Renal cortical epithelial cell (primary cell): ENCODE measurements at regions not wholly inside any gene's neighbourhood (a gene's known extent, or its start where the extent isn't known, plus 50 kb on each side); places are given as distances from the start of the nearest gene placed in this dataset.

Experiments used
- DNase-seq: peaks from one replicate; pipeline ENCODE4 v3.0.0-alpha.2; 2011; ENCODE audit warnings: low read depth

DNA sequence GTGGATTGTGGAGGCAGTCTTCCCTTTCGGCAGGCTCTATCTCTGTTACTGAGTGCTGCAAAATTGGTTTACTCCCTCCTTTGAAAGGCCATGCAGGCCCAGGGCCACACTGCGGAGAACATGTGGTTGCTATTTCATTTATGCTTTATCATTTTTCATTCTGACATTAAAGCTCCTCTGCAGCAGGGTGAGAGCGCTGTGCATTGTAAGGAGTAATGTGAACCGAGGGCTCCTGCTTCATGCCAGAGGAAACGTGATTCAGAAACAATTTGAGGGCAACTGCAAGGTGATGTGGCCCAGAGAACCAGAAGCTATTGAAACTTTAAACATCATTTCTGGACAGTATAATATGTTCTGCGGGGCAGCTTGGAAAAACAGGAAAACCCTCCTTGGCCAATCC lies 341.6 kb upstream of the NT5C1B start:
- no peak for DNase-seq

DNA sequence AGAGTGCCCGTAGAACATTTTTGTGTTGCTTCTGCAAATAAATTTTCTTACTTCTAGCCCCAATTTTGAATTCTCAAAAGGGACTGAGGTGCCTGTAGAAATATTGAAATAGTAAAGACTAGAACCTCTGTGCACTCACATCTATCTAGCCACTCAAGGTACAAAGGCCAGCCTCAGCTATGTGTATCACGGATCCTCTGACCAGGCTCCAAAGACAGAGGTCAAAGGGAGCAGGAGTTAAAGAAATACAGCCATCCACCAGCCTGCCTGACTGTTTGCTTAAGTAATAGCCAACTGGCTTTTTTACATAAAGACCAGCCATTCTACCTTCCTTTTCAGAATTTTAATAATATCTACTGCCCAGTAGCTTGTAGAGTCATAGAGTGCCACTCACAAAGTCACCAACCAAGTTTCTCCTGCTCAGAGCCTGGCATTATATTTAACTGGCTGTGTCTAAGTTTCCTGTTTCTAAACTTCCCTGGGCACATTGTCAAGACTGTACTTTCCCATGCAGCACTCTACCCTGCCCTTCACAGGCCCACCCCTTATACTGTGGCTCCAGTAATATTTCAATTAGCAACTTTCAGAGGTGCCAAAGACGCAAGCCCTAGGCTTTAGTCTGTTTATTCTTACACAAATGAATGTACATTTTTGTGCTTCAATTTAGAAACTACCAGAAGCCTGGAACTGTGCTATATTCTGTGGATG lies 338.3 kb upstream of the NT5C1B start:
- peak; percentile 19 for DNase-seq

DNA sequence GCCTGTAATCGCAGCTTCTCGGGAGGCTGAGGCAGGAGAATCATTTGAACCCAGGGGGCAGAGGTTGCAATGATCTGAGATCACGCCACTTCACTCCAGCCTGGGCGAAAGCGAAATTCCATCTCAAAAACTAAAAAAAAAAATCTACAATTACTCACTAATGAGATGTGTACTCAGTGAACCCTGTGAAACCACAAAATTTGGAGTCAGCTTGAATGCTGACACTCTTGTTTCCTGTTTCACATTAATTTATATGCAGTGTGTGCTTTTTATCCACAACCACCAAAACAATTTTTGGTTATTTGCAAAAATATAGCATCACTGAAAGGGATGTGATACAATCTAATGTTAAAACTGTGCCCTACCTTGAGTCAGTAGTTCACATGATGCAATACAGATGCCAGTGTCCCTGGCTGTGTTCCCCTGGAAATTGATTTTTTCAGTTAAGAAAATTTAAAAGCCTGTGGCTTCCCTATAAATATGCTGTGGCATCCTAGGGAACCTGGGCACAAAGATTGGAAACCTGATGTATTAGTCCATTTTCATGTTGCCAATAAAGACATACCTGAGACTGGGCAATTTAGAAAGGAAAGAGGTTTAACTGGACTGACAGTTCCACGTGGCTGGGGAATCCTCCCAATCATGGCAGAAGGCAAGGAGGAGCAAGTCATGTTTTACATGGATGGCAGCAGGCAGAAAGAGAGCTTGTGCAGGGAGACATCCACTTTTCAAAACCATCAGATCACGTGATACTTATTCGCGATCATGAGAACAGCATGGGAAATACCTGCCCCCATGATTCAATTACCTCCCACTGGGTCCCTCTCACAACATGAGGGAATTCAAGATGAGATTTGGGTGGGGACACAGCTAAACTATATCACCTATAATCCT lies 337.5 kb upstream of the NT5C1B start:
- peak; percentile 54 for DNase-seq

DNA sequence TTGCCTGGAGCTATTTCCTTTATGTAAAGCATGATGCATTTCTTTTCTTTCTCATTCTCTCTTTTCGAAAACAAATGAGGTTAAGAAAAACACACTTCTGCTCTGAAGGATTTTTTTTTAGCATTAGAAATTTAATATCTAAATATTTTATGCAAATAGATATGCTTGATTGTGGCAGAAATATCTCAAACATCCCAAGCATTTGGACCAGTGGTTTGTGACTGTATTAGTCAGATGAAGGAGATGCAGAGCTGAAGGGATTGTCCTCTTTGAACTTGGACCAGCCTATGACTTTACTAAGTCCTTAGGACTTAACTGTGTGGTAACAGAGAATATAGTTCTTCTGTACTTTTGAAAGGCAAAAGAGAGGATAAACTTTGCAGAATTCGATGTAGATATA lies 335.9 kb upstream of the NT5C1B start:
- DNase-seq, result peak; percentile 85

DNA sequence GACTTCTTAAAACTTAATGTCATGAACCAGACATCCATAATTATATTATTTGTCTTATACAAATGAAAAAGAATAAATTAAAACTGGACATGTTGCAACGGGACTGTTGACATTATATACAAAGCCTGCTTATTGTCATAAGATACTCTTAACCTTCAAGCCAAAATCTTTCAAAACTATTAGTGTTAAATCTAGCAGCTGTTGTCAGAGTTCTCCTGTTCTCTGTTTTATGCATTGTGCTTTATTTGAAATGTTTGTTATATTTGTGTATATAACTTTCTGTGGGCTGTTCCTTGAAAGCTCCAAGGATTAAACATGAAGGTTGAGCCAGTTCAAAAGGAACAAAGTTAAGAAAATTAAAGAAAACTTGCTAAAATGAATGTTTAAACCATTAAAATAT lies 335.5 kb upstream of the NT5C1B start:
- DNase-seq, result no peak

DNA sequence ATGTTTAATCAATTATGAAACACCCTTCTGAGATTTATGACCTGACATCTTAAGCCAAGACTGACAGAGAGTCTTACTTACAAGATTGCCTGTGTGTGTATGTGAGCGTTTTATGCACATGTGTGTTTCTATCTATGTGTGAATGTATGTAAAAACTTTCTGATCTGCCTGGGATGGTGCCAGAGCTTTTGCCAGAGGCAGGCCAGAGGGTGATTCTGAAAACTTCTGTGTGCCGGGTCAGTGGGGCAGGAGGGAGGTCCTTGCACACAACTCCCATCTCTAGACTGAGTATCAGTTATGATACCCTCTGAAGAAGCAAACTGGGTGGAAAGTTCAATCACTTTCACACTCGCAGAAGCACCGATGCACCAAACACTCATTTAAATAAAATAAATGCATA lies 335.0 kb upstream of the NT5C1B start:
- DNase-seq, result no peak

DNA sequence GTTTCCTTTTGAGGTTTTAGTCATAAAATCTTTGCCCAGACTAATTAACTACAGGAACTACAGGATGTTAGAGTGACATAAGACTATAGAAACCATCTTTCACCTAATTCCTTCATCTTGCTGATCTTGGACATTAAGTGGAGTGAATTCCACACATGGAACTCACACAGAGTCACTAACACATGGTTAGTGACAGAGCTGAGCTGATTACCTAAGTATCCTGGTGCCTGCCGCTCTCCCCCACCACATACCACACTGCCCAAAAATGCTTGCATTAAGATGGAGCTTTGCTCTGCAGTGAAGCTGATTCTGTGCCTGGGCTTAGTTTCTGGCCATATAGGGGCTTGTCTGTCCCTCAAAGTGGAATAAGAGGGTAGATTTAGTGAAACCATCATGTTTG lies 332.9 kb upstream of the NT5C1B start:
- no peak for DNase-seq

DNA sequence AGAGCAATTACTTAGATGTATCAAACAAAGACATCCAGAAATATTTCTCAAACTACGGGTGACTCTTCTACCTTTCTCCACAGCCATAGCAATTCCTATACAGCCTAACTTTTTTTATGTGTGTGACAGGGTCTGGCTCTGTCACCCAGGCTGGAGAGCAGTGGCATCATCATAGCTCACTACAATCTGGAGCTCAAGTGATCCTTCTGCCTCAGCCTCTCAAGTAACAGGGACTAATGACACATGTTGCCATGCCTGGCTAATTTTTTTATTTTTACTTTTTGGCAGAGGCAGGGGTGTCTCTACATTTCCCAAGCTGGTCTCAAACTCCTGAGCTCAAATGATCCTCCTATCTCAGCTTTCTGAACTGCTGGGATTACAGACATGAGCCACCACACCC lies 328.9 kb upstream of the NT5C1B start:
- DNase-seq, result no peak

DNA sequence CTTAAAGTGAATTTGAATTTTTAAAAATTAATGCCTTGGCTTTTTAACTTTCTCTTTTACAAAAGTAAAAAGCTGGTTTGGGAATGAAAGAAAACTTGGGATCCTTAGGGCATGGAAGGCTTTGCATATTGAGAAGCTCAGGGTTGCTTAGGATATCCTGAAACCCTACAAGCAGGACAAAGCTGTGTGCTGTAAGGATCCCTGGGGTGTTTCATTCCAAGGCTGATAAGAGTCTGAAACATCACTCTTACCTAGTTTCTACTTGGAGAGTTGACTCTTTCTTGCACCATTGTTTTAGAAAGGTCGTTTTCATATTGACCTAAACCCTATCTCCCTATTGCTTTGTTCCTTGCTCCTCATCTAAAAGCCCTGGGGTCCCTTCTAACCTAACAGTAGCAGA lies 325.9 kb upstream of the NT5C1B start:
- no peak for DNase-seq

DNA sequence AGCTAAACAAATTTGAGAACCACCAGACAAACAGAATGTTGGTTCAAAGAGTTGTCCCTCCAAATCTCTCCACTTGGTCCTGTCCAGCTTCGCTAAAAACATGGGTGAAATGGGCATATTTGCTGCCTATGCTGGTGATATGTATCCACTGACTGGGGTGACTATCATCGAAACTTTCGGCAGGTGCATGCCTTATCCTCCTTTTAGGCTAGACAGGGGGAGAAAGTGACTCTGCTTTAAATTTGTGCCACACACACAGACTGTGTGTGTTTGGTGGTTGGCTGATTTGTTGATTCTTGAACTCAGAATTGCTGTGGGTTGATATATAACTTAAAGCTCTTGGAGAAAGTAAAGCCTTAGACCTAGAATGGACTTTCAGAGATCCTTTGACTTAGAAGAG lies 324.1 kb upstream of the NT5C1B start:
- no peak for DNase-seq

DNA sequence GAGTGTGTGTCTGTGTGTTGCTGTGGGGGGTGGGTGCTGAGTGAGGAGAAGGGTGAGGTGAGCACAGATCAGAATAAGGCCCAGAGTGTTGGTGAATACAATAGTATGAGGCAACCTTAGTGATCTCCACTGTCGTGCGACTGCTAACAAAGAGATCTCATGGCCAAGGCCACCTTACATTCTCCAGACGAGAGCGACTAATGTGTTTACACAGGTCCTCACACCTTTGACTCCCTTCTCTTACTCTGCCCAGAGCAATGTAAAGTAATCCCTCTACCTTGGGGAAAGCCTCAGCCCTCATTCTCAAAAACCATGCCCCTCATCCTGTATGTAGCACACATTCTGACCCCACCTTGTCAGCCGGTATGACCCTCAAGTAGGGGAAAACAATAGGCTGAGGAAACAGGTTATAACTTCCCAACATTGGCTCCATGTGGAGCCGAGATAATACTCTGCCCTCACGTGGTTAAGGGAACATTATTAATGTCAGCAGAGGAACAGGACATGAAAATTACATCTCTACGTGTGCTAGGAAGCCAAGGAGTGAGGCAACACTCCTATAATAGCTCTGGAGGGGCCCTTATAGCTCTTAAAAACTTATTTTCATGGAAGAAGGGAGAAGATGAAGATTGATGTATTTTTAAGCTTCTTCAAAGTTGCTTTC lies 323.0 kb upstream of the NT5C1B start:
- DNase-seq, result no peak

DNA sequence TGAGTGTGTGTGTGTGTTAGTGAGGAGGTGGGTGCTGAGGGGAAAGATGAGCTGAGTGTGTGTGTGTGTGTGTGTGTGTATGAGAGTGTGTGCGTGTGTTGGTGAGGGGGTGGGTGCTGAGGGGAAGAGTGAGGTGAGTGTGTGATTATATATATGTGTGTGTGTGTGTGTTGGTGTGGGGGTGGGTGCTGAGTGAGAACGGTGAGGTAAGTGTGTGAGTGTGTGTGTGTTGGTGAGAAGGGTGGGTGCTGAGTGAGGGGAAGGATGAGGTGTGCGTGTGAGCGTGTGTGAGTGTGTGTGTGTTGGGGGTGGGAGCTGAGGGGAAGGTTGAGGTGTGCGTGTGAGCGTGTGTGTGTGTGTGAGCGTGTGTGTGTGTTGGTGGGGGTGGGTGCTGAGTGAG lies 322.0 kb upstream of the NT5C1B start:
- no peak for DNase-seq

DNA sequence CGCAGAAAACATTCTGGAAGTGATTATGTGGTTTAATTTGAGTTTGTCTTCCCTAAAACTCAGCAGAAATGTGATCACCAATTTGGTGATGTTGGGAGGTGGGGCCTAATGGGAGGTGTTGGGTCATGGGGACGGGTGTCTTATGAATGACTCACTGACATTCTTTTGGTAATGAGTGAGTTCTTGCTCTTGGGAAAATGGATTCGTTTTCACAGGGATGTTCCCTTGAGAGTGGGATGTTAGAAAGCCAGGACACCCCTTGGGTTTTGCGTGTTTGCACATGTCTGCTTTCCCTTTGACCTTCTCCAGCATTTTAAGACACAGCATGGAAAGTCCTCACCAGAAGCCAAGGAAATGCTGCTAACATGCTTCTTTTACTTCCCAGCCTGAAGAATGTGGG lies 321.5 kb upstream of the NT5C1B start:
- DNase-seq, result peak; percentile 81

DNA sequence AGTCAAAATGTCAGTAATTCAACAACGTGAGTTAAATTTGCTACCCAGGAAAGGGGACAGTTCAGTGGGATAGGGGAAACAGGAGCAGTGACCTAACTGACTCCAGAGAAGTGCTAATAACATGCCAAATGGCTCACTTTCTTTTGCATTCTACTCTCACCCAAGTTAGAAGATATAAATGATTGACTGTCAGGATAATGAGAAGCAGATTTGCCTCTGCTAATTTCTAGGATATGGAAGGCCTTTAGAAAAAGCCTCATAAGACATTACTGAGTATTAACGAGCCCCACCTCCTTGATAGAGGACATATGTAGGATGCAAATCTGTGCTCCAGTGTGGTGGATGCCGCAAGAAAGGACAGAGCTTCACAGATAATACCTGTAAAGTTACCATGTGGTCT lies 318.6 kb upstream of the NT5C1B start:
- DNase-seq, result no peak

DNA sequence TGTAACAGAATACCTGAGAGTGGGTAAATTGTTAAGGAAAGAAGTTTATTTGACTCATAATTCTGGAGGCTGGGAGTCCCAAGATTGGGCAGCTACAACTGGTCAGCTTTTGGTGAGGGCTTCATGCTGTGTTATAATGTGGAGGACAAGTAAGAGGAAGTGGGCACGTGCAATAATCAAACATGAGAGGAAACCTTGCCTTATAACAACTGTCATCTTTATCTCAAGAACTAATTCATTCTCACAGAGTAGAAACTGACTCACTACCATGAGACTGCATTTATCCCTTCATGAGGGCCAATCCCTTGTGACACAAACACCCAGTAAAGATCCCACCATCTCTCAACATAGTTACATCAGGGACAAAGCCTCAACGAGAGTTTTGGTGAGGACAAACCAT lies 318.1 kb upstream of the NT5C1B start:
- DNase-seq, result no peak

DNA sequence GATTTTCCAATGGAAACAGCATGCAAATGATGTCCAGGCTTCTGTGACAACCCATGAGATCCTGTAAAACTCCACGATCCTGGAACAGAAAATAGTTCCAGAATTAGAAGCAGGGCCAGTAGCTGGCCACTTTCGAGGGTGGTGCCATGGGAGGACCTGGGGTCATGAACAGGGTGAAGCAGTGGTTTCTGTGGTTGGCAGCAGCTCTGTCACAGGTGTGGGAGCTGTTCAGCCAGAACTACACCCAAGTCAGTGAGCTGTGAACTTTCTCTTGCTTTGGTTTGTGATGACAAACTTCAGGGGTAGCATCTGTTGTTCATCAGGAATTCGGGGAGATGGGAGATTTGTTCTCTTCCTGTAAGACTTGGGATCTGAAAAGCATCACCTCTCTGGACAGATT lies 314.4 kb upstream of the NT5C1B start:
- peak; percentile 67 for DNase-seq

DNA sequence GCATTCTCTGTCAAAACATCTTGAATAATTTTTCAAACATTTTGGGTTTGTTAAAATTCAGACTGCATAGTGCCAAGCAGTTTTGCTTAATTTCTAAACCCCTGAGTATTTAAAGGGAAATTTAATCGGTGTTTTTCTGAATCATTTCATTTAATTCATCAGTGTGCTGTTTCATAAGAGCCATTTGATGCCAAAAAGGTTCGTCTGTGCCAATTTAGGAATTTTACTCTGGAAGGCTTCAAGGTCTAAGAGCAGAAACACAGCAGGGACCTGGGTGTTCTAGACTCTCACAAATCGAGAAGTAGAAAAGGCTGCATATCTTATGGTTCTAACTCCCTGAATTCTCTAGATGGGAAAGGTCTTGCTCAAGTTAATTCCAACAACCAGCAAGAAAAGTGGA lies 311.9 kb upstream of the NT5C1B start:
- no peak for DNase-seq

DNA sequence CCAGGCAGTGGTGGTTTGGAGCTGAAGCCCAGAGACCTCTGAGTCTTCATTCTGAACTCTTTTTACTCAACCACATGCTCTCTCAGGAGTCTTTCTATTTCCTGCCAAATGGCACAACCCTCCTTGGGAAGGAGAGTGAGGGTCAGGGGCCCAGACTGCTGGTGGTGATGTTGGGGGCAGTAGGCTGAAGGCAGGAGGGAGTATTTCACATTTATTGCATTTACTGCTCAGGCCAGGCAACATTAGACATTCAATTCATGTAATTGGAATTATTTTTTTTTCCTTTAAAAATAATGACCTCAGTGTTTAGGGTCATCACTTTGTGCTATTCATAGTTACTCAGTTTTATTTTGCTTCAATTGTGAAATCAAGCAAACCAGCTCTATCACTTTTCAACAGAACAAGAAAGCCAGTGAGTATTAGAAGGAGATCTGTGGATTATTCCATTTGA lies 311.3 kb upstream of the NT5C1B start:
- DNase-seq, result peak; percentile 13

DNA sequence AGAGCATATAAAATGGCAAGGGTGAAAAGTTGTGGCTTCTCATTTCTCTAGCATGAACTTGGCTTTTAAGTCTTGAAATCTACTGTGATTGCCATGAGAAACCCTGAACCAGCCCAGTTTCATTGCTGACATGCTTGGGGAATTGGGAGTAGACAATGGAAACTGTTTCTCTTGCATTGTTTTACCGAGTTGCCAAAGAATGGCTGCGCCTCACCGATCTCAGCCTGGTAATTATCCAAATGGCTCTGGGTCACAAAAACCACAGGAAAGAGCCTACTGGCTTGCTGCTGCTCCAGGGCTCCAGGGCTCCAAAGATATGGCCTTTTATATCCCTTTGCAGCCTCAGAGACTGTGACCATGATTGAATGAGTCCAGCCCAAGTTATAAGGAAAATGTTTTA lies 310.4 kb upstream of the NT5C1B start:
- DNase-seq, result peak; percentile 76

DNA sequence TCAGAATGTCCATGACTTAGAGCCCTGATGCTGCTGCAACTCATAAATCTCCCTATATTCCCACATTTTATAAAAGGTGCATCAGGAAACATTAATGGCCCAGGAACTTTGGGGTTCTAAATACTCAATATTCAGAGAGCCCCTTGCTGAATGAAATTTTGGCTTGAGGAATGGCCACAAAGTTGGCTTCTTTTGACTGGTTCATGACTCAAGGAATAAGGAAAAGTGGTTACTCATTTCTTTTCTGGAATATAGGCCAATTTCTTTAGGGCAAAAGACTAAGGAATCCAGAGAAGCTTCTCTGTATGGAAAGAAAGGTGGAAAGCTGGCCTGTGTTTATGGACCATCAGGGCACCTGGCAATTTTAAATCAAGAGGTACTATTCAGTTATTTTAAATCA lies 308.9 kb upstream of the NT5C1B start:
- no peak for DNase-seq

DNA sequence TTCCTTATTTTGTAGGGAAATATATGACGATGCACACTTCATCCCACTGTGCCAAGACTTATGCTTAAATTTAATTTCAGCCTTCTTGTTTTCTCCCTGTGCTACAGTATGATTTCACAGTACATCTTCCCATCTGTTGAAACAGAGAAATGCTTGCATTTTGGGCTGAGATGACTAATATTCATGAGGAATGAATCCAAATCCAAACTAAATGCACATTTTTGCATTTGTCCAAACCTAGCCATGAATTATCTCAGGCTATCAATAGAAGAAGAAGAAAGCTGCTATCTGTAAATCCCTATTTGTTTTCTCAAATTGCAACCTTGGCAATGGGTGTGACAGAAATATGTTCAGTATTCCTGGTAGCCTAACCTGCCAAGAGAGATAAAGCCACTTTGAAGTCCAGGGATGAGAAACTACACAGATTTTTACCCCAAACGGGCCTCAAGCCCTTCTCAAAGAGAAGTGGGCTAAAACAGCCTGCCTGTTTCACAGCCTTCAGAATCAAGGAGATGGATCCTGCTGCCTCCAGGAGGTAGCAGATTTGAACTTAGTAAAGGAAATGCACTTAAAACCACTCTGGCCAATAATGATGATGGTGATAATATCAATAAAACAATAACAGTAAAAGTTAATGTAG lies 306.9 kb upstream of the NT5C1B start:
- no peak for DNase-seq

DNA sequence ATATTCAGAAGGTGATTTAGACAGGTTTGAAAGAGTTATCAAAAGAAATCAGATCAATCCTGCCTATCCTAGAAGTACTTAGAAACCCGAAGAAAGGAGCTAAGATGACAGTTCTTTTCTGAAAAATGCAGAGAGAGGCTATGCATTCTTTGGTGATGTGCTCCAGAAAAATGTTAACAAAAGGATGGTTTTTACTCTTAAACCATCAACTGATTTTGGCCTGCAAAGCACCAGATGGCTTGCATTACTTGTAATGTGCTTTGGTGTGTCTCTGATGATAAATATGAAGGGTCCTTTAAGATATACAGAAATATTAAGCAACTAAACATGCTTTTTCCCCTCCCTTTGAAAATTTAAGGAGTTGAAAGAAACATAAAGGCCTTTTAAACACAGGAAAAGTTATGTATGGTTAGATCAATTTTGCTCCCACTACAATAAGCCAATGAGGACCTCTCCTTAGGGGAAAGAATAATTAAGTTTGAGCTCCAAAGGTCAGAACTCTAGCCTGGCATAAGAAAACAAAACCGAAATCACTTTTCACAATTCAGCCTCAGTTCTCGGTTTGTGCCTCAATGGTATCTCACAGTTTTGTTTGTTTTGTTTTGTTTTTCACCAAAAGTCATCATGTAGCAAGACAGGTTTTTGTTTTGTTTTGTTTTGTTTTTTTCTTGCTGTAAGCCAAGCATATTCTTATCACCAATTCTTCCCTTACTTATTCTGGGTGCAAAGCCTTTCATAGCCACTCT lies 302.4 kb upstream of the NT5C1B start:
- no peak for DNase-seq
